PC-3 (cell line): ENCODE measurements at regions not wholly inside any gene's neighbourhood (a gene's known extent, or its start where the extent isn't known, plus 50 kb on each side); places are given as distances from the start of the nearest gene placed in this dataset.

Experiments
- EZH2 ChIP-seq: fragments of 300-600 bp; sonication (generic); IDR thresholded peaks from one replicate; pipeline ENCODE4 v1.6.1; 2017; ENCODE audit warnings: antibody characterized with exemption, mild to moderate bottlenecking, low read length; ENCODE audit not compliant: unreplicated experiment
- TF ChIP-seq, protein P1 (sequence below): fragments of 300-600 bp; sonication (generic); conservative IDR thresholded peaks from 2 replicates; pipeline ENCODE4 v1.5.1; 2017; ENCODE audit warnings: antibody characterized with exemption, low read depth, mild to moderate bottlenecking, low read length

DNA sequence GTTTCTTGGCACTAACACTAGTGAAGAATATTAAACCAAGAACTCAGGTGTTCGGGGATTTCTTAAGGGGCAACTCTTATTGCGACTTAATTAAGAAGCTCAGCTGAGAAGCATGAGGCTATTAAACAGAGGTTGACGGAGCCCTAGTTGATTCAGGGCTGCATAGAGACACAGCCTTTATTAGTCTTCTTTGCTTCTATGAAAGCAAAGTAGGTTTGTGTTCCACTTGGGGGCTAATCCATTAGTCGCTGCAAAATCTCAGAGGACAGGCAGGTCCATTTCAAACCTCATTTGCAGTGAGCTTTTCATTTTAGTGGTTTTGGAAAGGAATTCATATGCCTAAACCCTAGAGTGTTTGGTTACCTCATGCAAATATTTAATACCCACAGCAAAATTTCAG lies 506.6 kb upstream of the SULF2 start:
- TF ChIP-seq, protein P1, sequence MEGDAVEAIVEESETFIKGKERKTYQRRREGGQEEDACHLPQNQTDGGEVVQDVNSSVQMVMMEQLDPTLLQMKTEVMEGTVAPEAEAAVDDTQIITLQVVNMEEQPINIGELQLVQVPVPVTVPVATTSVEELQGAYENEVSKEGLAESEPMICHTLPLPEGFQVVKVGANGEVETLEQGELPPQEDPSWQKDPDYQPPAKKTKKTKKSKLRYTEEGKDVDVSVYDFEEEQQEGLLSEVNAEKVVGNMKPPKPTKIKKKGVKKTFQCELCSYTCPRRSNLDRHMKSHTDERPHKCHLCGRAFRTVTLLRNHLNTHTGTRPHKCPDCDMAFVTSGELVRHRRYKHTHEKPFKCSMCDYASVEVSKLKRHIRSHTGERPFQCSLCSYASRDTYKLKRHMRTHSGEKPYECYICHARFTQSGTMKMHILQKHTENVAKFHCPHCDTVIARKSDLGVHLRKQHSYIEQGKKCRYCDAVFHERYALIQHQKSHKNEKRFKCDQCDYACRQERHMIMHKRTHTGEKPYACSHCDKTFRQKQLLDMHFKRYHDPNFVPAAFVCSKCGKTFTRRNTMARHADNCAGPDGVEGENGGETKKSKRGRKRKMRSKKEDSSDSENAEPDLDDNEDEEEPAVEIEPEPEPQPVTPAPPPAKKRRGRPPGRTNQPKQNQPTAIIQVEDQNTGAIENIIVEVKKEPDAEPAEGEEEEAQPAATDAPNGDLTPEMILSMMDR, result no peak
- TF ChIP-seq EZH2, result no peak
